HG03442 (cell line): ENCODE measurements at regions not wholly inside any gene's neighbourhood (a gene's known extent, or its start where the extent isn't known, plus 50 kb on each side); places are given as distances from the start of the nearest gene placed in this dataset.
"Not testable (repeated sequence)": the region's sequence is repeated elsewhere in the genome, so short reads cannot be mapped to it uniquely, and the experiment has no call there.

ENCODE experiments used
- ATAC-seq: cut with Tn5 transposase; IDR thresholded peaks from one replicate; pipeline ENCODE4 v1.9.1; 2021; ENCODE audit warnings: mild to moderate bottlenecking, moderate library complexity; ENCODE audit not compliant: unreplicated experiment

DNA sequence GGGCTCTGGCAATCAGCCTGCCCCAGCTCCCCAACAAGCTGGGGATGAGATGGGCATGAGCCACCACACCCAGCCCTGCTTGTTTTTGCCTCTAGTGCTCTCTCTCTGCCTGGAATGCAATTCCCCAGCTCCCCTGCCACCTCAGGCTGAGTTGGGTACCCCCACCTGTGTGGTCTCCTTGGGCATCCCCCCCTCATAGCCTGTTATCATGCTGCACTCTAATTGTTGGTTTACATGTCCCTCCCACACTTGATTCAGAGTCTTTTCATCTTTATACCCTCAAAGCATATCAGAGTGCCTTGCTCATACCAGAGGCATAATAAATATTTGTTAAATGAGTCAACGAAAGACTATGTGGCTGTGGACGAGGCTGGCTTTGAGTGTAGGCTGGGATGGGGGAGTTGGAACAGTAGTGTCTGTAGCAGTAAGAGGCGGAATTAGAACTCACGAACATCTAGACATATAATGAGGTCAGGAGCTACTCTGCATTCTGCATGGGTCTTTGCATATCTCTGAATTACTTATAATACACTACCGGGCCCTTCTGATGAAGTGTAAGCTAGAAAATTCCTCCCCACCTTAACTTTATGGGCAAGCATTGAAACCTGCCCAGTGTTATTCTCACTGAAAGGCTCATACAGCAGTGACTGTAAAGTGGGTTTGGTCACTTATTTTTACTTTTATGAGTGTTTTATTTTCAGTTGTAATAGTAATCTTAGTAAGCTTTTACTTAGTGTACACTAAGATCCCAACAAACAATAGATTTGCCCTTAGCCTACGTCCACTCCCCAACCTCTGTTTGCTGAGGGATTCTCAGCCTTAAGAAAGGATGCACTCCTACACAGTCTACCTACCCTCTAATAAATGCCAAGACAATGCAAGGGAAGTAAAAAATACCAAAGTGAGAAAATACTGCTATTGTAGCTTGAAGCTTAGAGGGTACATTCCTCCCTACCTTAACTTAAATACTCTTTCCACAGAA, 58.7 kb downstream of the EDN1 start:
- no peak for ATAC-seq

- no peak for ATAC-seq
These were observed 60.5 kb downstream of the EDN1 start for GRCh38 chr6:12350644-12351170.

GRCh38 chr6:12351672-12352071, 61.5 kb downstream of the EDN1 start:
- ATAC-seq = no peak

GRCh38 chr6:12353731-12354130, 63.6 kb downstream of the EDN1 start:
- no peak for ATAC-seq

DNA sequence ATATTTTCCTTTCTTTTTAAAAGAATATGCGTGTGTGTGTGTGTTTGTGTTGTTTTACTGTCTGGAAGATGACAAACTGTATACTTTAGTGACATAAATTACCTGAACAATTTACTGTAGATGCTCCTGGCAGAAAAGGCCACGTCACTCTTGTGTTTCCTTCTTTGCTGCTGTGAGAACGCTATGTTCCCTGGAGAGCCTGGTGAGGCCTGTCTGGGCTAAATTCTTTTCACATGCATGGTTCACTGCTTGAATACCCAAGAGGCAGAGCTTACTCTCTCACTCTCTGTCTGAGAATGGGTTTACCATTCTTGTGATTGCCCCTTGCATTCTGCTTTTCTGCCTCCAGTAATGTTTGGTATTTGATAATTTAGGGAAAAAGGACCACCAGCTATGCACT, 64.3 kb downstream of the EDN1 start:
- ATAC-seq = peak; percentile 49

- ATAC-seq = no peak
These were observed 65.2 kb downstream of the EDN1 start for GRCh38 chr6:12355354-12355753.

DNA sequence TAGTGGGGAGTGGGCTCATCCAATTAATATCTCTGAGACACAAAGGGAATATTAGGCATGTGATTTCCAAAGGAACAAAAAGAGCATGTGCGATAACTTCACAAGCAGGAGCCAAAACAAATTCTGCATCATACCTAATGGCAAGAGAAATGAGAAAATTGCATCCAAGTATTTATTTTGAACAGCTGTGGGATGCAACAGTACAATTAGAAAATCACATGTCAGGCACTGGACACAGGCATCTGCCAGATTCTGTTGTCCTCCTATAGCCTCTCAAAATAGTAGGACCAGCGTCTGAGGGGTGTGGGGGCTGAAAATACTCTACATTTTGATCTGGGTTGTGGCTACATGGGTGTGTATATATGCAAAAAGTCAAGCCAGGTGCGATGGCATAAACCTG, 66.3 kb downstream of the EDN1 start:
- ATAC-seq = no peak

DNA sequence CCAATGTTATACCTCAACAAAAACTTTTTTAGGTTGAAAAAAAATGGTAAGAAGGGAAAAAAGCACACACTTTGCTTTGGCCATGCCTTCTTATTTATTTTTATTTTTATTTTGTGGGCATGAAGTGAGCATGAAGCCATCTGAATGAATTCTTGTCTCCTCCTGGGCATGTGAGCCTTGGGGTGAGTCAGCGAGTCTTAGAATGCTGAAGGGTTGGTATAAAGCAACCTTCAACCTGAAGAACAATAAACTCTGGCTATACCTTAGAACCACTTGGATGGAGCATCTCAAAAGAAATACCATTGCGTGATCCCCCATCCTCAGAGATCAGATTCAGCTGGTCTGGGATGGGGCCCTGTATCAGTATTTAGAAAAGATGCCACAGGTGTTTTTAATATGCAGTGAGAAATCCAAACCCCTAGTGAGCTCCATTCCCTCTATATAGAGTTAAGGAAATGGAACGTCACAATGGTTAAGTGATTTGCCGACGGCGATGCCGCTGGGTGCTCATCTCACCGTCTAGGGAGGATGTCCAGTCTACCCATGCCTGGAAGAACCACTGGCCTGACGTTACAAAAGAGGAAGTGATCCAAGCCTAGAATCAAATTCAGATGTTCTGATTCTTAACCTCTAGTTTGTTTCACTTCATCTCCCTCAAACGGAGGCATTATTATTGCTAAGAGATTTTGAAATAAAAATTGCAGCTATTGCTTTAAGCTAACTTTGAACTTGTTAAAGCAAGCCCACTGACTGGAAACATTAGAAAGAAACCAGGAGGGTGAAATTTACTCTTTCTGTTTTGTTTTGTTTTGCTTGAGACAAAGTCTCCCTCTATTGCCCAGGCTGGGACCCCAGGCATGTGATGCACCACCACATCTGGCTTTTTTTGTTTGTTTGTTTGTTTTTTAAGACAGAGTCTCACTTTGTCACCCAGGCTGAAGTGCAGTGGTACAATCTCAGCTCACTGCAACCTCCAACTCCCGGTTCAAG, 67.1 kb downstream of the EDN1 start:
- ATAC-seq = peak; percentile 56

DNA sequence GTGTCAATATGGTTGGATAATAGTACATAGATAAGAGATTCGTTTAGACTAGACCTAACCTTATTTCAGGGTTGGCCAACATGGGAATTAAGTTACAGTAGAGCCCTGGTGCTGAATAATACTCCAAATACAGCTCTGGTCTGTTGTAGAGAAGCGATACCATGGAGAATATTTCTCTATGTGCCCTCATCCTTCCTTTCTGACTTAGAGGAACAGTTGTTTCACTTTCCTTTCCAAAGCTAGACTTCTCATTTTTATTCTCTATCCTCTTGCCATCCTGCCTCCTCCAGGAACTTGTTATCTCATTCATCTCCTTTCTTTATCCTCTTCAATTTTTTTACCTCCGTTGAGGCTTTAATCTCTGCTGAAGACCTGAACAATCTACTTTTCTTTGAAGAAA, 68.9 kb downstream of the EDN1 start:
- no peak for ATAC-seq

DNA sequence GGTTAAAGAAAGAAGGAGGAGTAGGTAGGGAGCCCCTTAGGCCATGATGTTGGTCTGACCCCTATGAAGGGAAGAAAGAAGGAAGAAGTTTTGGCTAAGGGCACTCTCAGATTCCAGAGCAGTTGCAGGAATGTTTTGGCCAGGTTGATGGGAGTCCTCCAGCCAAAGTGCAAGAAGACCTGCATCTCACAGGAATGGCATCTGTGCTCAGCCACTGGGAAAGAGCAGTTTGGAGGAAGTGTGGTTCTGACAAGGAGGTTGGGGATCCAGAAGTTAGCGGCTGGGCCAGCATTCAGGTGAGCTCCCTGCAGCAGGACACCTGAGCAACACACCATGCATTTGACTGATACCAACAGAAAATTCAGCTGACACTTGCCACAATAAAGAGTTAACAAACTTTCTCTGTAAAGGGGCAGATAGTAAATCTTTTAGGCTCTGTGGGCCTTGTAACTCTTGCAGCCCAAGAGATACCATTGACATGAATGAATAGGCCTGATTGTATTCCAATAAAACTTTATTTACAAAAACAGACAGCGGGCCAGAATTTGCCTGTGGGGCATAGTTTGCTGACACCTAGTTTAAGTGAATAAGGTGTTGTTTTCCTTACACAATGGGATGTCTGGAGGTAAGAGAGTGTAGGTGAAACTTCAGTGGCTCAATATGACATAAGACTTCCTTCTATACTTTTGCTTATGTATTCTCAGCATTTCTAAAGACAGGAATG, 71.0 kb downstream of the EDN1 start:
- no peak for ATAC-seq

DNA sequence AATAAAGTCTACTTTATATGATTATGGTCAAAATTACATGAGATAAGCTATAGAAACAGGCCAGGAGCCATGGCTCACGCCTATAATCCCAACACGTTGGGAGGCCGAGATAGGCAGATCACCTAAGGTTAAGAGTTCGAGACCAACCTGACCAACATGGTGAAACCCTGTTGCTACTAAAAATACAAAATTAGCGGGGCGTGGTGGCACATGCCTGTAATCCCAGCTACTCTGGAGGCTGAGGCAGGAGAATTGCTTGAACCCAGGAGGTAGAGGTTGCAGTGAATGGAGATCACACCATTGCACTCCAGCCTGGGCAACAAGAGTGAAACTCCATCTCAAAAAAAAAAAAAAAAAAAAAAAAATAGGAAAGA, 73.1 kb downstream of the EDN1 start:
- not testable (repeated sequence) for ATAC-seq

DNA sequence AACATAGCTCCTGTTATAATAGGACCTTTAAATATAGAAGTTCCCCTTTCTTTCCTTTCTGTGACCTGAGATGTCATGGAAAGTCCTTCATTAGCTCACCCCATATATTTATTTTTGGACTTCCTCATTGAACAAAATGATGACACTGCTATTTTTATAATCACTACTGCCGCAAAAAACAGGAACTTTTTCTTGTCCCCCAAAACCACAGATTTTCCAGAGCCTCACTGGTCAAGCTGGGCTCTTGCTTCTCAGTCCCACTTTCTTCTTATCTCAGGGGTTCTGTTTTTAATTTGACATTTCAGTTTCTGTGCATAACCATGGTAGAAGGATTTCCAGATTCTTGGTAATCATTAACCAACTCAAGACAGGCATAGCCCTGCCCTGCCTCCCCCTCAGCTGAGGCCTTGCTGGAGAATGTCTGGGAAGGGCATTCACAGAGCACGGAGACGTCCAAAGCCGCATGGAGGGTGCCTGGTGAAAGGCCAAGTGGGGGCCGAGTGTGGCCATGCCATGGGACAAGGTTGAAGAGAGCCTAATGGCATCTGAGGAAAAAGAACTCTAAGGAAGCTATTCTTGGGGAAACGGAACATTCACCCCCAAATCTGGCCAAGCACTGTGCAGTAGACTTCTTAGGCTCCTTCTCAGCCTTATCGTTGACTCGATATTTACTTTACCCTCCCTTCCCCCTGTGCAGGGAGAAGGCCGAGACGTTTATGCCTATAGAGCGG, 73.7 kb downstream of the EDN1 start:
- peak; percentile 66 for ATAC-seq

DNA sequence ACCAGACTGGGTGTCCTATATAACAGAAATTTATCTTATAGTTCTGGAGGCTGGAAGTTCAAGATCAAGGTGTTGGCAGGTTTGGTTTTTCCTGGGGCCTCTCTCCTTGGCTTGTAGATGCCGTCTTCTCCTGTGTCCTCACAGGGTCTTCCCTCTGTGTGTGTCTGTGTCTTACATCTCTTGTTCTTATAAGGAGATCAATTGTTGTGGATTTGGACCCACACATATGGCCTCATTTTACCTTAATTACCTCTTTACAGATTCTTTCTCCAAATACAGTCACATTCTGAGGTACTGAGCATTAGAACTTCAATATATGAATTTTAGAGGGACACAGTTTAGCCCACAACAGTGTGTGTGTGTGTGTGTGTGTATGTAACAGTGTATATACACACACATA, 74.5 kb downstream of the EDN1 start:
- no peak for ATAC-seq

DNA sequence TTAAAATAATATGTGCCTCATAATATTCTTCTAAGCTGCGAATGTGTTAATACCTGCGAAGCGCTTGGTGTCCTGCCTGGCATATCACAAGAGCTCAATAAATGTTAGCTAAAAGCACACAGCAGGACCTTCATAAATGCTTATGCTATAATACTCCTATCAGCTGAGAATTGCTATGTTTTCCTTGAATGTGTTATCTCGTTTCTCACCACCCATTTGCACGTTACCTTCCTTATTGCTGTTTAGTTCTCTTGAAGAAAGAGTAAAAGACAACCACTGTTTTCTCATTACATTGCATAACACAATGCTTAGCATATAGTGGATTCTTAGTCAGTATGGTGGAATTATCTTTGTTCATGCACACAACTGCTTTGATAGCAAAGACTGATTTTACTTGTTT, 76.6 kb downstream of the EDN1 start:
- no peak for ATAC-seq

GRCh38 chr6:12367412-12367811, 77.3 kb downstream of the EDN1 start:
- ATAC-seq = no peak

- no peak for ATAC-seq
These were observed 79.2 kb downstream of the EDN1 start for GRCh38 chr6:12369355-12369754.

- ATAC-seq = peak; percentile 74
These were observed 79.7 kb downstream of the EDN1 start for GRCh38 chr6:12369781-12370262.

- no peak for ATAC-seq
These were observed 81.0 kb downstream of the EDN1 start for GRCh38 chr6:12371151-12371550.

DNA sequence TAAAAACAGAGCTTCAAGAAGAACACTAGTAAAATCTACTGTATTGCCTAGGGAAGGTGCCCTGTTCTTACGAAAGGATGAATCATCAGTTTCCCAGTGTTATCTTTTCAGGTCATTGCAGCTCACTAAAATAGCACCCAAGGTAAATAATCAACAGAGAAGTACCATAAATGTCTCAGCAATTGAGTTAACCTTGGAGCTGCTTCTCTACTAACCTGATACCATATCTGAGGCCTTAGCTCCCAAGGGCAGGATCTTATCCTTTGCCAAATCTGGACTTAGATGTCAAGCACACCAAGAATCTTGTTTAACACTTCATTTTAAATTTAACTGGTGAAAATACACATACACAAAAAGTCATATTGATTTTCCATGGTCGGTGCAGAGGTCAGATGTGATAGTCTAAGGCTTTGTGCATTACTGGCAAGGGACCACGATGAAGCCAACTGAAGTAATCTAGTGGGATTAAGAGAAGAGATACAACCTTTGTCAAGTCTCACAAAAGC, 81.5 kb downstream of the EDN1 start:
- no peak for ATAC-seq

- ATAC-seq = no peak
These were observed 89.0 kb downstream of the EDN1 start for GRCh38 chr6:12379181-12379580.
